ENCODE measurements at regions not wholly inside any gene's neighbourhood (a gene's known extent, or its start where the extent isn't known, plus 50 kb on each side); places are given as distances from the start of the nearest gene placed in this dataset.

- DNase-seq: no peak
Measured at GRCh38 chr6:43879722-43880121, 109.7 kb downstream of the VEGFA start.

GRCh38 chr6:43878823-43879495, 108.9 kb downstream of the VEGFA start:
- no peak for DNase-seq

GRCh38 chr6:43878127-43878634, 108.2 kb downstream of the VEGFA start:
- no peak for DNase-seq

DNA sequence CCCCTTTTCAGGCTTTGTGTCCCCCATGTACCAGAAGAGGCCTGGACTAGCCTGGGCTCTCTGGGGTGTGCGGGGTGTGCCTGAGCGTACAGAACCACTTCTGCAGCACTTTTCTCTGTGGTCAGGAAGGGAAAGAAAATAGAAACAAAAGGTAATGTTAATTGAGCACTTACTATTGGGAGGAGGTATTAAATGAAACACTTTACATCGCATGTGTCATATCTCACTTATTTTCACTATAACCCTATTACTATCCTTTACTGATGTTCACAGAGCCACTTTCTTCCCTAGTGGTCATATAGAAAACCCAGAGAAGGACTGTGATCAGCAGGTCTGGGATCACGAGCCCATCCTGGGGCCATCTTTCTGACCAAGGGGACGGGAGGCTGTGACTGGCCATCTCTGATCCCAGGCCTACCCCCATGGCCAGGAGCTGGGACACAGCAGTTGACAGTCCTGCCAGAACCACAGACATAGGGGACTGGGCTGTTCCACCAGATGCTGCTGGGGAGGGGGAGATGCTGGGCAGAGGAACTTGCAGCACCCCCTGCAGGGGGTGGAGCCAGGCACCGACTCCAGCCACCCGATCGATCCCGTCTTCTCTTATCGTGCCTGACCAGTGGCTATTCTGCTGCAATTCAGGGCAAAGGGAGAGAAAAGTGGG, 107.6 kb downstream of the VEGFA start:
- no peak for DNase-seq

- DNase-seq: no peak
Measured at GRCh38 chr6:43877036-43877435, 107.0 kb downstream of the VEGFA start.

- no peak for DNase-seq
Measured at GRCh38 chr6:43876602-43877001, 106.6 kb downstream of the VEGFA start.

DNA sequence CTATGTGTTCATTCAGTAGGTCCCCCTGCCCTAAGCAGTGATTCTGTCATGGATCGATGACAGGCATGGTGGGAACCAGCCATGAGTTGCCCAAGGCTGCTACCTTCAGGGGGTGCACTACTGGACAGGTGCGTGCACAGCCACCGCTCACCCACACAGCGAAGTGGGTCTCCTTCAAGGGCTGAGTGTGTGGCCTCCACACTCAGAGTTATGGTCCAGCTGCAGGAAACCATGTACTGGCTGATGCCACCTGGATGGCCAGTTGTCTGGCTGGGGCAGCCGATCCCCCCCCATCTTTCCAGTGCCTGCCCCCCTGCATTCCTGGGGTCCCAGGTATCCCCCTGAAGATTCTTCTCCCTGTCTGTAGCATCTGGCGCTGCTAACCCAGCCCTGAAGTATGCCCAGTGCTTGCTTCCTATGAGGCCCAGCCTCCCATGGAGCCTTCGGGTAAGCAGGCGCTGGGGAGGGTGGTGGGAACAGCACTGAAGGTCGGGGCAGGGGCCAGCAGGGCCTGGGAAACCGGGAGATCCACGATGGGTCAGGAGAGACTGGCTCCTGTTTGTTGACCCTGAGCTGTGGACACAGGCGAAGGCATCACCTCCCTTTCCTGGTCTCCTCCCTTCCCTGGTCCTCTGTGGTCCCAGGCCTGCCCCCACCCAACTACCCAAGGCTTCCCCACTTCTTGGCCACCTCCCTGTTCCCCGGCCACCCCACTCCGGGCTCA, 106.0 kb downstream of the VEGFA start:
- no peak for DNase-seq

DNA sequence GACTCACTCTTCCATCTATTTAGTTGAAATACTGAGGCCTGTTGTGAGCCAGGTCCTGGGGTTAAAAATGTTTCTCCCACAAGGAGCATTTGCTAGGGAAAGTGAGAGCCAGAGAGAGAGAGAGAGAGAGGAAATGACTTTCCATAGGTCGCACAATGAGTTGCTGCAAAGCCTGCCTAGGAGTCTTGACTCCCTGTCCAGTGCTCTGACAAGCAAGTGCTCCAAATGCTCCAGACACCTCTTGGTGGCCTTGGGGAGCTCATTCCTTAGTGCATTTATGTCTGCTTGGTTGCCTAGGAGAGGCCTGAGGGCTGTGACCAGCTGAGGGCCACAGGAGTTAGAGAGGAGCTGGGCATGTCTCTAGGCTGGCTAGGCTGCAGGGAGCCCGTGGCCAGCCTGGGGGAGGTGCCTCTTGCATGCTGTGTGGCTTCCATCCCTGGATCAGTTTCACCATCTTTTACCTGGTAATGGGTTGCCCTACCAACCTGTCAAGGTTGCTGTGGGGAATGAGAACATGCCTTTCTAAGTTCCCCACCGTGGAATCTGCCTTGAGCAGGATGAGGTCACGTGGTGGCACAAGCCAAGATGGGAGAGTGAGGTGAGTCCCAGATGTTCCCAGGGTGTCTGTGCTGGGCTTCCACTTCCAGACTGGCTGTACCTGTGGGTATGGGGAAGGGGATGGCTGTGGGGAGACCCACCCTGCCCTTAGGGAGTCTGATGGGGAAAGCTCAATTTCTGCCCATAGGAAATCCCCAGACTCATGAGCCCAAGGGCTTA, 105.0 kb downstream of the VEGFA start:
- DNase-seq: no peak

GRCh38 chr6:43873806-43874714, 104.0 kb downstream of the VEGFA start:
- DNase-seq: no peak

DNA sequence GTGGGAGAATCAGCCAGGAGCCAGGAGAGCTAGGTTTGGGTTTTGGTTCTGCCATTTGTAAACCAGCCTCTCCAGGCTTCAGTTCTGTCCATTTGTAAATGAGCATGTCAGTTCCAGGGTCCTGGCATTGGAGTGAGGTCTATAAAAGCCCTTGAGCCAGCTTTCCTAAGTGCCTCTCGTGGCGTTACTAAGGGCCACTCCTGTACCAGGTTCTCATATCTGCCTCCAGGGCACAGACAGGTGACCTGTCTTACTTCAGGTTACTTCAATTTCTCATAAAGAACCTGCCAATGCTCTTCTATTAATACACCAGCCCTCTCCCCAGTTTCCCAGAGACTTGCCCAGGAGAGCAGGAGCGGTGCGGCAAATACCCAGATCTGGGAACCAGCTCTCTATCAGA, 101.9 kb downstream of the VEGFA start:
- DNase-seq: no peak

DNA sequence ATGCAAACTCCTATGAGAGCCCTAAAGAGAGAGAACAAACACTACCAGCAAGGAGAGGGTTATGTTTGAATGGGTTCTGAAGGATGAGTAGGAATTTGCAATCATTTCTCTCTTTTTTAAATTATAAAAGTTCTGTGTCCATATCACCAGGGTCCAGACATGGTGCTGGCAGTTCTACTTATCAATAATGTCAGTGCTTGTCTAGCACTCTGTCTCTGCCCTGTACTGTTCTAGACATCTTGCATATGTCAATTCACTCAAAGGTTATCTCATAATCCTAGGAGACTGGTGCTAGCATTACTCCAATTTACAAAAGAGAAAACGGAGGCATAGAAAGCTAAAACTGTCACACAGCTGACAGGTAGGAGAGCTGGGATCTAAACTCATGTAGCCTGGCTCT, 101.3 kb downstream of the VEGFA start:
- DNase-seq: no peak

GRCh38 chr6:43870660-43871061, 100.7 kb downstream of the VEGFA start:
- DNase-seq: no peak

DNA sequence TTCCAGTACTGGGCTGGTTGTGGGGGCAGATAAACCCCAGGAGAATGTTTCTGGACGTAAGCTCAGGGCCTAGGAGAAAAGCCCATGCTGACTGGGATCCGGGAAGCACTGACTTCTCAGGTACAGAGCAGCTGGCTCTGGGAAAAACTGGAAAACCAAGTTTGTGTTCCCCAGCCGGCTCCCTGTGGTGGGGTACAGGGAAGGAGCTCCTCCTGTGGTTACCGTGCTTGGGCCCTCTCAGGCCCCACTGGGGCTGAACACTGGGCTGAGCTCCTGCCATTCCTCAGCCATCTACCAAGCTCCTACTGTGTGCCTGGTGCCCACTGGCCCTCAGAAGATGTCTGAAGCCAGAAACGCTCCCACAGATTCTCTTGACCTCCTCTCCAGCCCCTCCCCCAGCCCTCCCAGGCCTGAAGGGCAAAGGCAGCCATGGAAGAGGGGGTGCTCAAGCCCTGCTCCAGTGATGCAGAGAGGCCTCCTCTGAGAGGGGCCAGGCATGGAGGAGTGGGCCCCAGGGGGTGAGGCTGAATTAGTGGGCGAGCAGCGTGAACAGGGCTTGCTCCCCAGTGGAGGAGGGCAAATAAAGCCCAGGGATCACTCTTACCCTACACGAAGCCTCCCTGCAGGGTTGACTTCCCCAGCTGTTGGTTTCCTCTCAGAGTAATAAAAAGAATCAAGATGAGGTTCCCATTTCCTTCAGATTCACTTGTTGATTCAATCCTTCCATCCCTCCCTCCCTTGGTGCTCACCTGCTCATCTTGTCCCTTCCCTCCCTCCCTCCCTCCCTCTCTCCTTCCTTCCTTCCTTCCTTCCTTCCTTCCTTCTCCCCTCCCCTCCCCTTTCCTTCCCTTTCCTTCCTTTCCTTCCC, 100.0 kb downstream of the VEGFA start:
- no peak for DNase-seq

DNA sequence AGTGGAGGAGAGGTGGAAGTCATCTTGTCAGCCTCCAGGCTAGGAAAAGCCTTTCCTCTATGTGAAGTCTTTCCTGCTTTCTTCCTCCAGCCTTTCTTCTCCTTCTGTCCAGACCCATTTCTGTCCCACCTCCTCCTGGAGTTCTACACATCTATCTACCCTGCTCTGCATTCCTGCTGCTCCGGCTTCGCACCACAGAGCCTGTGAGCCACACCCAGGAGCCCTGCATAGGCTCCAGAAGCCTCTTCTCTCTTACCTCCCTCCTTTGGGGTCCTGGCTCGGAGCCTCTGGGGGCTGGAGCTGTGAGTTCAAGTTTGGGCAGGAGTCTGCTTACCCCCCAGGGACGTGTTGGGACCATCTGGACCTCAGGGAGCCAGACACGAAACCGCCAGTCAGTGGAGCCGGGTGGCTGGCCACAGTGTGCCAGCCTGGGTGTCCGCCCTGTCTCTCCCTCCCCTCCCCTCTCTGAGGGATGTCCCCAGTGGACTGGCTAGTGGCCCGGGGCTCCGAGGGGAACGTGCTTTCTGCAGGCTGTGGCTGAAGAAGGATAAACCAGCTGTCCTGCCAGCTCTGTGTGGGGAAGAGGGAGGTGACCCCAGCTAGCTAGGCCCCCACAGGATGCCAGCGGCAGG, 99.2 kb downstream of the VEGFA start:
- no peak for DNase-seq

- DNase-seq: no peak
Measured at GRCh38 chr6:43868467-43868866, 98.5 kb downstream of the VEGFA start.

- DNase-seq: no peak
Measured at GRCh38 chr6:43867996-43868395, 98.0 kb downstream of the VEGFA start.

GRCh38 chr6:43867246-43867645, 97.2 kb downstream of the VEGFA start:
- DNase-seq: no peak

DNA sequence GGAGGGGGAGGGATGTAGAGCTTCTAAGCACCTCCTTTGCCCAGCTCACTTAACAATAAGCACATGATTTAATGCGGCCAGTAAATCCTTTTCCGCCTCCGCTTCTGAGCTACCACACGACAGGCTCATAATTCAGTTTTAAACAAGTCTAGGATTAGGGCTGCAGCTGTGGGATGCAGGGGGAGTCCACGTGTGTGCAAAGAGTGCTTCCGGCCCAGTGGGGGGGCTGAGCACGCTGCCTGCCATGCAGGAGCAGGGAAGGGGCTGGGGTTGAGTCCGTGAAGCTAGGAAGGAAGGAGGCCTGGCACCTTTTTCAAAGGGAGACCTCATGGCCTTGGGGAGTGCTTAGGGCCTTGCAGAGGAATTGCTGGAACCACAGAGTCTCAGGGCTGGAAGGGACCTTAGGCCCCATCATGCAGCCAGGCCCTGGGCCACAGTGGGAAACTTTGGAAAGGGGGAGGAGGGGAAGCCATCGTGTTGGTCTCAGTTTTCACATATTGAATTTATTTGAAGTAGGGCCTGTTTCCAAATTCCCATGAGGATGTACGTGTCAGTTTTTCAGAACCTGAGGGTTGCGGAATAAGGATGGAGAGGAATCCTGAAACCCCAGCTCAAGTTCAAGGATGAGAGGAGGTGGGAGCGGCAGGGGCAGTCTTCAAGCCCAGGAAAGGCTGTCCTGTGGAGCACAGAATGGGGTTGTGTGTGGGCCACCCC, 96.1 kb downstream of the VEGFA start:
- no peak for DNase-seq

DNA sequence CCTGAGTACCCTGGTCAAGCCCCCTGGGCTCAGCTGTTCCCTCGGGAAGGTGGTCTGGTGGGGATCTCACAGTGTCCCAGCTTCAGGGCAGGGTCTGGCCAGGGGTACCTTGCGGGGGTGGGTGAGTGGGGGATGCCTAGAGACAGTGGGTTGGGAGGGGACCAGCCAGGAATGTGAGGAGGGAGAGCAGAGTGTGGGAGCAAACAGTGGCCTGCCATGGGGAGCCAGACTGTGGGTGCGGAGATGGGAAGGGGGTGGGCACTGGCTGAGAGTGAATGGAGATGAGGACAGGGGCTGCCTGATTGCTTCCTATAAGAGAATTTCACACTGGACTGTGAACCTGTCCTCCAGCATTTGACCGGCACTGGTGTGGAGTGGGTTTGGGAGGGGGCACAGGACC, 95.1 kb downstream of the VEGFA start:
- DNase-seq: no peak

GRCh38 chr6:43862925-43863324, 92.9 kb downstream of the VEGFA start:
- DNase-seq: no peak

All from CD4-positive, alpha-beta T cell treated with Interleukin-15 for 1 hour (primary cell).